ENCODE measurements at regions not wholly inside any gene's neighbourhood (a gene's known extent, or its start where the extent isn't known, plus 50 kb on each side); places are given as distances from the start of the nearest gene placed in this dataset.

GRCh38 chr2:18763338-18763737 lies 174.0 kb upstream of the NT5C1B start:
- H3K9me3 Mint-ChIP-seq (ENCODE audit: low read depth): peaks cover 15% of the 10 kb centered on the region
- no peak for TF ChIP-seq CTCF (IDR thresholded peaks at IDR 0.05)
- DNase-seq (ENCODE audit: low spot score): no peak
- H3K4me1 Mint-ChIP-seq (ENCODE audit: low read depth): peaks cover 16% of the 10 kb centered on the region
- peak overlapping the region; percentile 18 for H3K27ac Mint-ChIP-seq (ENCODE audit: unreplicated experiment)
- H3K27me3 Mint-ChIP-seq (ENCODE audit: low read depth): no peaks in the 10 kb centered on the region
- no peak overlapping the region for H3K4me3 Mint-ChIP-seq (ENCODE audit: unreplicated experiment)
- H3K36me3 Mint-ChIP-seq (ENCODE audit: low read depth): peaks cover 5% of the 10 kb centered on the region

- H3K9me3 Mint-ChIP-seq (ENCODE audit: low read depth): peaks cover 12% of the 10 kb centered on the region
- H3K4me3 Mint-ChIP-seq (ENCODE audit: unreplicated experiment): no peak overlapping the region
- H3K36me3 Mint-ChIP-seq (ENCODE audit: low read depth): peaks cover 5% of the 10 kb centered on the region
- peak overlapping the region; percentile 18 for H3K27ac Mint-ChIP-seq (ENCODE audit: unreplicated experiment)
- peaks cover 16% of the 10 kb centered on the region for H3K4me1 Mint-ChIP-seq (ENCODE audit: low read depth)
- H3K27me3 Mint-ChIP-seq (ENCODE audit: low read depth): no peaks in the 10 kb centered on the region
- TF ChIP-seq CTCF (IDR thresholded peaks at IDR 0.05): no peak
- DNase-seq (ENCODE audit: low spot score): no peak
Measured at GRCh38 chr2:18762667-18763066, 173.3 kb upstream of the NT5C1B start.

- DNase-seq (ENCODE audit: low spot score): no peak
- H3K27me3 Mint-ChIP-seq (ENCODE audit: low read depth): no peaks in the 10 kb centered on the region
- peaks cover 7% of the 10 kb centered on the region for H3K4me1 Mint-ChIP-seq (ENCODE audit: low read depth)
- H3K27ac Mint-ChIP-seq (ENCODE audit: unreplicated experiment): no peak overlapping the region
- no peak for TF ChIP-seq CTCF (IDR thresholded peaks at IDR 0.05)
- no peaks in the 10 kb centered on the region for H3K36me3 Mint-ChIP-seq (ENCODE audit: low read depth)
- peaks cover under 1% of the 10 kb centered on the region for H3K9me3 Mint-ChIP-seq (ENCODE audit: low read depth)
- no peak overlapping the region for H3K4me3 Mint-ChIP-seq (ENCODE audit: unreplicated experiment)
Measured at GRCh38 chr2:18754286-18754685, 164.9 kb upstream of the NT5C1B start.

- Mint-ChIP-seq H3K27me3 (ENCODE audit: low read depth) (no peaks in the 10 kb centered on the region), H3K4me3 (ENCODE audit: unreplicated experiment) (no peak overlapping the region), H3K9me3 (ENCODE audit: low read depth) (no peaks in the 10 kb centered on the region), H3K36me3 (ENCODE audit: low read depth) (no peaks in the 10 kb centered on the region), H3K4me1 (ENCODE audit: low read depth) (peaks cover 7% of the 10 kb centered on the region), H3K27ac (ENCODE audit: unreplicated experiment) (no peak overlapping the region)
- no peak for TF ChIP-seq CTCF (IDR thresholded peaks at IDR 0.05)
- DNase-seq (ENCODE audit: low spot score): no peak
Measured at GRCh38 chr2:18753722-18754121, 164.4 kb upstream of the NT5C1B start.

GRCh38 chr2:18752667-18753422 lies 163.5 kb upstream of the NT5C1B start:
- no peak for DNase-seq (ENCODE audit: low spot score)

More at GRCh38 chr2:18752667-18753422, 163.5 kb upstream of the NT5C1B start:
- Mint-ChIP-seq H3K4me3 (ENCODE audit: unreplicated experiment) (no peak overlapping the region), H3K27me3 (ENCODE audit: low read depth) (no peaks in the 10 kb centered on the region), H3K27ac (ENCODE audit: unreplicated experiment) (no peak overlapping the region), H3K9me3 (ENCODE audit: low read depth) (no peaks in the 10 kb centered on the region), H3K4me1 (ENCODE audit: low read depth) (peaks cover 7% of the 10 kb centered on the region), H3K36me3 (ENCODE audit: low read depth) (no peaks in the 10 kb centered on the region)
- TF ChIP-seq CTCF (IDR thresholded peaks at IDR 0.05): peak; percentile 15
